NCI-H1105 treated with DMSO at 0.1 percent for 48 hours (cell line): ENCODE measurements at regions not wholly inside any gene's neighbourhood (a gene's known extent, or its start where the extent isn't known, plus 50 kb on each side); places are given as distances from the start of the nearest gene placed in this dataset.
"Not testable (repeated sequence)": the region's sequence is repeated elsewhere in the genome, so short reads cannot be mapped to it uniquely, and the experiment has no call there.

ENCODE experiments used
- DNase-seq: peaks from one replicate; lab custom pipeline; 2025; lab: John Stamatoyannopoulos, UW

GRCh38 chr14:41289025-41289424 is 317.7 kb upstream of the LRFN5 start:
- DNase-seq, result no peak

- peak; percentile 99 for DNase-seq
Observed at GRCh38 chr14:41285186-41285748, 321.4 kb upstream of the LRFN5 start.

GRCh38 chr14:41280745-41281144 is 325.9 kb upstream of the LRFN5 start:
- DNase-seq, result peak; percentile 43

GRCh38 chr14:41277450-41277849 is 329.2 kb upstream of the LRFN5 start:
- DNase-seq, result no peak

- DNase-seq, result no peak
Observed at GRCh38 chr14:41257476-41257875, 349.2 kb upstream of the LRFN5 start.

- no peak for DNase-seq
Observed at GRCh38 chr14:41235466-41235865, 371.2 kb upstream of the LRFN5 start.

- no peak for DNase-seq
Observed at GRCh38 chr14:41230683-41231082, 376.0 kb upstream of the LRFN5 start.

- DNase-seq, result no peak
Observed at GRCh38 chr14:41229824-41230223, 376.9 kb upstream of the LRFN5 start.

- no peak for DNase-seq
Observed at GRCh38 chr14:41225433-41225832, 381.2 kb upstream of the LRFN5 start.

GRCh38 chr14:41222581-41222980 is 384.1 kb upstream of the LRFN5 start:
- no peak for DNase-seq

- DNase-seq, result not testable (repeated sequence)
Observed at GRCh38 chr14:41214978-41215377, 391.7 kb upstream of the LRFN5 start.

GRCh38 chr14:41201696-41202095 is 405.0 kb upstream of the LRFN5 start:
- DNase-seq, result no peak

- DNase-seq, result no peak
Observed at GRCh38 chr14:41187868-41188267, 418.8 kb upstream of the LRFN5 start.

- no peak for DNase-seq
Observed at GRCh38 chr14:41171045-41171444, 435.6 kb upstream of the LRFN5 start.

GRCh38 chr14:41167040-41167439 is 439.6 kb upstream of the LRFN5 start:
- peak; percentile 97 for DNase-seq

- DNase-seq, result no peak
Observed at GRCh38 chr14:41154143-41154807, 452.4 kb upstream of the LRFN5 start.

GRCh38 chr14:41146391-41146790 is 460.3 kb upstream of the LRFN5 start:
- no peak for DNase-seq

- no peak for DNase-seq
Observed at GRCh38 chr14:41144370-41144769, 462.3 kb upstream of the LRFN5 start.

- DNase-seq, result peak; percentile 67
Observed at GRCh38 chr14:41137741-41138140, 468.9 kb upstream of the LRFN5 start.

GRCh38 chr14:41130274-41130673 is 476.4 kb upstream of the LRFN5 start:
- DNase-seq, result no peak

- DNase-seq, result no peak
Observed at GRCh38 chr14:41120402-41120801, 486.3 kb upstream of the LRFN5 start.

GRCh38 chr14:41096131-41096530 is 510.5 kb upstream of the LRFN5 start:
- DNase-seq, result no peak

- no peak for DNase-seq
Observed at GRCh38 chr14:41087056-41087455, 519.6 kb upstream of the LRFN5 start.

- no peak for DNase-seq
Observed at GRCh38 chr14:41073544-41073943, 533.1 kb upstream of the LRFN5 start.
